ENCODE measurements at regions not wholly inside any gene's neighbourhood (a gene's known extent, or its start where the extent isn't known, plus 50 kb on each side); places are given as distances from the start of the nearest gene placed in this dataset.

DNA sequence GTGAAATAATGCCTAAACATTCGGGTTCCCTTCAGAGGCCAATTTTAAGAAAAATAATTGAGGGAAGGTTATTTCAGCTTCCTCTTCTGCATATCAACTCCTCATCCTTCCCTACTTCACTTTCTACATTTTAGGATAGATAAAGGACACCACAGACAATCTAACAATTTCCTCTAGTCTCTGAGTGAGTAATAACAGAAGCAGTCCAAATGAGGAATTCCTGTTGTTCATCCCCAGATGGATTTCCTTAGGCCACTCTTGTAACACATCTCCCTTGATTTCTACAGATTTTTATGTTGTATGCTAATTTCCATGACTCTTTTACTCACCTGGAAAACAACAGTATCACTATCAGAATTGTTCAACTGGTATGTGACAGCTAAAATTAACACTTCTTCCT, 87.7 kb upstream of the LYPLAL1 start:
- no peaks in the 10 kb centered on the region for H3K27me3 ChIP-seq (ENCODE audit: control insufficient read depth, insufficient read depth, low read length)

DNA sequence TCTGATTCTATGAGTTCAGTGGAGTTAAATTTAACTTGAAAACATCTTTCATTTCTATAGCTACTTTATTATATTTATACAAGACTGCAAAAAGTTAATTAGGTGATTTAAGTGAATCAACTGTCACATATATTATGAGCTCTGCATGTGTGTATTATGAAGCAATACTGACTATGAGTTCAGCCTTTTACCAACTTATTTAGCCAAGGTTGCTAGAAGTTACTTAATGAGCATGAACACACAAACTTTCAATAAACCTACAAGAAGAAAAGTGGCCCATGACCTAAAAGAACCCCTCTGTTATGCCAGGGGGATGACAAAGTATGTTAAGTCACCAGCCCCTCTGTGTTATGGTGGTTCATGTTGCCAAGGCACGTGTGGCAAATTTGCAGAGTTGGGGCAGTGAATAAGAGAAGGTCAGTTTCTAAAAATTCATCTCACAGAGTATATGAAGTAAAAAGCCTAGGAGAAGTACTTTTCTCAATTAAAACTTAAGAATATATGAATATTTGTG, 86.7 kb upstream of the LYPLAL1 start:
- Histone ChIP-seq H3K27ac (ENCODE audit: insufficient read depth, low read length) (no peak overlapping the region), H3K4me2 (ENCODE audit: extremely low read depth, insufficient read depth, low read length) (no peak overlapping the region), H3K4me1 (ENCODE audit: control insufficient read depth, extremely low read depth, insufficient read depth, low read length) (peaks cover 22% of the 10 kb centered on the region)

More for the DNA sequence above, 87.7 kb upstream of the LYPLAL1 start:
- Histone ChIP-seq H3K9ac (ENCODE audit: insufficient read depth, low read length) (no peak overlapping the region), H3K4me3 (replicated peaks in 1 of 4; ENCODE audit: control extremely low read depth in 1 of 4, insufficient read depth in 1 of 4, low read depth in 3 of 4, low read length in 4 of 4) (no peak overlapping the region), H3K27ac (ENCODE audit: insufficient read depth, low read length) (no peak overlapping the region), H3K4me2 (ENCODE audit: extremely low read depth, insufficient read depth, low read length) (no peak overlapping the region), H3K36me3 (ENCODE audit: control insufficient read depth, insufficient read depth, low read length) (no peaks in the 10 kb centered on the region), H4K20me1 (ENCODE audit: control insufficient read depth, extremely low read depth, insufficient read depth, low read length) (no peaks in the 10 kb centered on the region), H3K4me1 (ENCODE audit: control insufficient read depth, extremely low read depth, insufficient read depth, low read length) (peaks cover 19% of the 10 kb centered on the region), H3K79me2 (ENCODE audit: control insufficient read depth, insufficient read depth, low read length) (no peaks in the 10 kb centered on the region), H3K9me3 (ENCODE audit: control insufficient read depth, insufficient read depth, low read depth, low read length) (no peaks in the 10 kb centered on the region), H2AFZ (ENCODE audit: low read length) (no peak overlapping the region)
- TF ChIP-seq EZH2 (IDR thresholded peaks at IDR 0.05; ENCODE audit: low read length, missing control alignments), result no peak
- TF ChIP-seq, protein P1, sequence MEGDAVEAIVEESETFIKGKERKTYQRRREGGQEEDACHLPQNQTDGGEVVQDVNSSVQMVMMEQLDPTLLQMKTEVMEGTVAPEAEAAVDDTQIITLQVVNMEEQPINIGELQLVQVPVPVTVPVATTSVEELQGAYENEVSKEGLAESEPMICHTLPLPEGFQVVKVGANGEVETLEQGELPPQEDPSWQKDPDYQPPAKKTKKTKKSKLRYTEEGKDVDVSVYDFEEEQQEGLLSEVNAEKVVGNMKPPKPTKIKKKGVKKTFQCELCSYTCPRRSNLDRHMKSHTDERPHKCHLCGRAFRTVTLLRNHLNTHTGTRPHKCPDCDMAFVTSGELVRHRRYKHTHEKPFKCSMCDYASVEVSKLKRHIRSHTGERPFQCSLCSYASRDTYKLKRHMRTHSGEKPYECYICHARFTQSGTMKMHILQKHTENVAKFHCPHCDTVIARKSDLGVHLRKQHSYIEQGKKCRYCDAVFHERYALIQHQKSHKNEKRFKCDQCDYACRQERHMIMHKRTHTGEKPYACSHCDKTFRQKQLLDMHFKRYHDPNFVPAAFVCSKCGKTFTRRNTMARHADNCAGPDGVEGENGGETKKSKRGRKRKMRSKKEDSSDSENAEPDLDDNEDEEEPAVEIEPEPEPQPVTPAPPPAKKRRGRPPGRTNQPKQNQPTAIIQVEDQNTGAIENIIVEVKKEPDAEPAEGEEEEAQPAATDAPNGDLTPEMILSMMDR (conservative IDR thresholded peaks at IDR 0.05 in 1 of 2, IDR thresholded peaks at IDR 0.05 in 1 of 2; ENCODE audit: low read depth in 1 of 2, low read length in 2 of 2), result no peak
- DNase-seq (ENCODE audit: low read depth in 2 of 2), result peak; percentile 13 to 81

DNA sequence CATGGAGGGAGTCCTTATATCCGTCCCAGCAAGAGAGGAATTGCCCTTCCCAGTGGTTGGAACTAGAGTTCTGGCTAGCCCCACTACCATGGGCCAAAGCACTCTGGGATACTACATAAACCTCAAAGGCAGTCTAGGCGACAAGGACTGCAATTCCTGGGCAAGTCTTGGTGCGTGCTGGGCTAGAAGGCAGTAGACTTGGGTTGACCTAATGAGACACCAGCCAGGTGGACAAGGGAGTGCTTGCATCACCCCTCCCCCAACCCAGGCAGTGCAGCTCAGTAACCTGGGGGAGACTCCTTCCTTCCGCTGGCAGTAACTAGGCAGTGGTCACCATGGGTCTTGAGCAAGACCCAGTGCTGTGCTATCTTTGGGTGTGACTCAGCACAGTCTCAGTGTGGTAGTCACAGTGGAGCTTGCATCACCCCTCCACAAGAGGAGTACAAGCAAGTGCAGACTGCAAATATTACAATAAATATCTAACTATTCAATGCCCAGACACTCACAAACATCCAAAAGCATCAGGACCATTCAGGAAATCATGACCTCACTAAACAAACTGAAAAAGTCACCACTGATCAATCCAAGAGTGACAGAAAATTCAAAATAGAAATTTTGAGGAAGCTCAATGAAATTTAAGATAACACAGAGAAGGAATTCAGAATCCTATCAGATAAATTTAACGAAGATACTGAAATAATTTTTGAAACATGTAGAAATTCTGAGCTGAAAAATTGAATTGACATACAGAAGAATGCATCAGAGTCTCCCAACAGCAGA, 84.7 kb upstream of the LYPLAL1 start:
- DNase-seq (ENCODE audit: low read depth in 2 of 2), result peak; percentile 95 to 97
- H3K36me3 ChIP-seq (ENCODE audit: control insufficient read depth, insufficient read depth, low read length), result no peaks in the 10 kb centered on the region
- H3K9ac ChIP-seq (ENCODE audit: insufficient read depth, low read length), result no peak overlapping the region
- no peak overlapping the region for H2AFZ ChIP-seq (ENCODE audit: low read length)
- TF ChIP-seq, protein P1 (conservative IDR thresholded peaks at IDR 0.05 in 1 of 2, IDR thresholded peaks at IDR 0.05 in 1 of 2; ENCODE audit: low read depth in 1 of 2, low read length in 2 of 2), result no peak
- TF ChIP-seq EZH2 (IDR thresholded peaks at IDR 0.05; ENCODE audit: low read length, missing control alignments), result no peak
- peaks cover 22% of the 10 kb centered on the region for H3K4me1 ChIP-seq (ENCODE audit: control insufficient read depth, extremely low read depth, insufficient read depth, low read length)
- H3K4me3 ChIP-seq (replicated peaks in 1 of 4; ENCODE audit: control extremely low read depth in 1 of 4, insufficient read depth in 1 of 4, low read depth in 3 of 4, low read length in 4 of 4), result no peak overlapping the region
- H3K27ac ChIP-seq (ENCODE audit: insufficient read depth, low read length), result peak overlapping the region; percentile 15
- no peaks in the 10 kb centered on the region for H3K79me2 ChIP-seq (ENCODE audit: control insufficient read depth, insufficient read depth, low read length)
- H4K20me1 ChIP-seq (ENCODE audit: control insufficient read depth, extremely low read depth, insufficient read depth, low read length), result no peaks in the 10 kb centered on the region
- no peaks in the 10 kb centered on the region for H3K9me3 ChIP-seq (ENCODE audit: control insufficient read depth, insufficient read depth, low read depth, low read length)
- no peak overlapping the region for H3K4me2 ChIP-seq (ENCODE audit: extremely low read depth, insufficient read depth, low read length)
- H3K27me3 ChIP-seq (ENCODE audit: control insufficient read depth, insufficient read depth, low read length), result no peaks in the 10 kb centered on the region

More for the DNA sequence above, 86.7 kb upstream of the LYPLAL1 start:
- Histone ChIP-seq H3K27me3 (ENCODE audit: control insufficient read depth, insufficient read depth, low read length) (no peaks in the 10 kb centered on the region), H3K9me3 (ENCODE audit: control insufficient read depth, insufficient read depth, low read depth, low read length) (no peaks in the 10 kb centered on the region), H3K9ac (ENCODE audit: insufficient read depth, low read length) (no peak overlapping the region), H3K36me3 (ENCODE audit: control insufficient read depth, insufficient read depth, low read length) (no peaks in the 10 kb centered on the region), H3K79me2 (ENCODE audit: control insufficient read depth, insufficient read depth, low read length) (no peaks in the 10 kb centered on the region), H4K20me1 (ENCODE audit: control insufficient read depth, extremely low read depth, insufficient read depth, low read length) (no peaks in the 10 kb centered on the region), H3K4me3 (replicated peaks in 1 of 4; ENCODE audit: control extremely low read depth in 1 of 4, insufficient read depth in 1 of 4, low read depth in 3 of 4, low read length in 4 of 4) (no peak overlapping the region), H2AFZ (ENCODE audit: low read length) (no peak overlapping the region)
- peak in 1 of 2 donors; percentile 14 for DNase-seq (ENCODE audit: low read depth in 2 of 2)
- TF ChIP-seq EZH2 (IDR thresholded peaks at IDR 0.05; ENCODE audit: low read length, missing control alignments), result no peak
- TF ChIP-seq, protein P1 (conservative IDR thresholded peaks at IDR 0.05 in 1 of 2, IDR thresholded peaks at IDR 0.05 in 1 of 2; ENCODE audit: low read depth in 1 of 2, low read length in 2 of 2), result no peak
